ENCODE measurements at regions not wholly inside any gene's neighbourhood (a gene's known extent, or its start where the extent isn't known, plus 50 kb on each side); places are given as distances from the start of the nearest gene placed in this dataset.

- Histone ChIP-seq H3K9me2 (ENCODE audit: insufficient read depth) (no peaks in the 10 kb centered on the region), H3K9me3 (ENCODE audit: control insufficient read depth in 1 of 2, insufficient read depth in 1 of 2, low read depth in 1 of 2, low read length in 2 of 2) (no peaks in the 10 kb centered on the region), H3K27ac (ENCODE audit: low read depth, low read length) (no peak overlapping the region), H4K20me1 (ENCODE audit: insufficient read depth) (no peaks in the 10 kb centered on the region), H3K27me3 (ENCODE audit: insufficient read depth, low read length) (no peaks in the 10 kb centered on the region), H3K4me1 (ENCODE audit: control insufficient read depth in 1 of 2, insufficient read depth in 2 of 2, low read length in 2 of 2) (peaks cover 0 to 5% of the 10 kb centered on the region in 2 experiments; a peak in 1 of 4 replicates), H2AFZ (ENCODE audit: low read depth, low read length, poor library complexity, severe bottlenecking) (no peak overlapping the region), H3K4me2 (ENCODE audit: low read length) (no peak overlapping the region), H3K36me3 (ENCODE audit: control insufficient read depth in 1 of 2, insufficient read depth in 2 of 2, low read length in 2 of 2) (no peaks in the 10 kb centered on the region), H3K4me3 (replicated peaks in 1 of 2; ENCODE audit: low read depth in 1 of 2, low read length in 2 of 2) (no peak overlapping the region), H3K79me2 (ENCODE audit: insufficient read depth, low read length) (no peaks in the 10 kb centered on the region), H3K9ac (ENCODE audit: low read length) (no peak overlapping the region)
- CTCF ChIA-PET = no interaction called here
- DNase-seq (ENCODE audit: low read depth, low spot score) = no peak
- intact Hi-C loops (cut with micrococcal nuclease) = no loop called here
- no TSS peak for BruUV-seq (replicated peaks)
- ATAC-seq = no peak
- TF ChIP-seq RAD21 (IDR thresholded peaks at IDR 0.05; ENCODE audit: low read depth) = no peak
- no peak for TF ChIP-seq CEBPB (IDR thresholded peaks at IDR 0.05; ENCODE audit: low read depth)
- TF ChIP-seq POLR2A (IDR thresholded peaks at IDR 0.05; ENCODE audit: borderline replicate concordance, extremely low read depth, insufficient read depth, insufficient read length) = no peak
- no peak for TF ChIP-seq ZBTB33 (IDR thresholded peaks at IDR 0.05; ENCODE audit: extremely low read depth, insufficient replicate concordance, low read length)
- no peak for TF ChIP-seq POLR2AphosphoS5 (IDR thresholded peaks at IDR 0.05; ENCODE audit: low read depth, low read length)
- TF ChIP-seq SP1 (IDR thresholded peaks at IDR 0.05; ENCODE audit: low read depth) = no peak
- TF ChIP-seq EZH2 (IDR thresholded peaks at IDR 0.05) = no peak
- TF ChIP-seq SIN3A (IDR thresholded peaks at IDR 0.05; ENCODE audit: low read depth) = no peak
- TF ChIP-seq EZH2phosphoT487 (IDR thresholded peaks at IDR 0.05; ENCODE audit: borderline replicate concordance) = no peak
- no peak for TF ChIP-seq MAX (IDR thresholded peaks at IDR 0.05)
- TF ChIP-seq YY1 (IDR thresholded peaks at IDR 0.05; ENCODE audit: extremely low read depth, insufficient replicate concordance, low read depth, low read length) = no peak
- TF ChIP-seq FOSL1 (IDR thresholded peaks at IDR 0.05; ENCODE audit: low read depth) = no peak
- no peak for TF ChIP-seq SRF (IDR thresholded peaks at IDR 0.05; ENCODE audit: low read depth)
- TF ChIP-seq TCF7L2 (IDR thresholded peaks at IDR 0.05; ENCODE audit: borderline replicate concordance, extremely low read depth, insufficient read depth, insufficient read length) = no peak
- TF ChIP-seq ZNF274 (IDR thresholded peaks at IDR 0.05; ENCODE audit: low read depth, low read length) = no peak
- no peak for TF ChIP-seq JUND (IDR thresholded peaks at IDR 0.05)
- TF ChIP-seq CBX3 (IDR thresholded peaks at IDR 0.05; ENCODE audit: low read depth) = no peak
- no peak for TF ChIP-seq CTCF (IDR thresholded peaks at IDR 0.05 in 2 of 3, conservative IDR thresholded peaks at IDR 0.05 in 1 of 3; ENCODE audit: borderline replicate concordance in 1 of 3, insufficient read depth in 1 of 3, low read depth in 2 of 3, low read length in 2 of 3)
- RAD21 ChIA-PET (ENCODE audit: low non-redundant PET in 1 of 2, low total read pairs in 2 of 2, uncharacterized antibody in 2 of 2, unreplicated experiment in 2 of 2) = no interaction called here
- POLR2A ChIA-PET = no interaction called here
Observed at GRCh38 chr1:30634507-30634906, 88.9 kb downstream of the MATN1 start.

All from HCT116 (cell line).